ENCODE measurements at regions not wholly inside any gene's neighbourhood (a gene's known extent, or its start where the extent isn't known, plus 50 kb on each side); places are given as distances from the start of the nearest gene placed in this dataset.

DNA sequence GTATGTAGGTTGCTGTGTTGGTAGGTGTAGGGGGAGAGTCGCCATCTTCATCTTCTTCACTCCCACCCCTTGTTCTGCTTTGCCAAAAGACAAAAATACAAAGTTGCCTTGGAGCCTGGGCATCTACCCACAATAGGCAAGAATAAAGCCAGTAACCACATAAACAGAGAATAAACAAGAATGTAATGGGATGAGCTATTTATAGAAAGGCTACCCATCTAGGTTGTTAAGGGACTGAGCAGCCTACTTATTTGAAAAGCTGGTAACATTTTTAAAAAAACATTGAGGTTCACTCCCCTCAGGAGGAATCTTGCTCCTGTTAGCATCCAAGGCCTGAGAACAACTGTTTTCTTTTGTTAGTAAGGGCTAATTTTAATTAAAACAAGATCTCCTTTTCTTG is 301.4 kb upstream of the STXBP5 start:
- TF ChIP-seq, protein P1, sequence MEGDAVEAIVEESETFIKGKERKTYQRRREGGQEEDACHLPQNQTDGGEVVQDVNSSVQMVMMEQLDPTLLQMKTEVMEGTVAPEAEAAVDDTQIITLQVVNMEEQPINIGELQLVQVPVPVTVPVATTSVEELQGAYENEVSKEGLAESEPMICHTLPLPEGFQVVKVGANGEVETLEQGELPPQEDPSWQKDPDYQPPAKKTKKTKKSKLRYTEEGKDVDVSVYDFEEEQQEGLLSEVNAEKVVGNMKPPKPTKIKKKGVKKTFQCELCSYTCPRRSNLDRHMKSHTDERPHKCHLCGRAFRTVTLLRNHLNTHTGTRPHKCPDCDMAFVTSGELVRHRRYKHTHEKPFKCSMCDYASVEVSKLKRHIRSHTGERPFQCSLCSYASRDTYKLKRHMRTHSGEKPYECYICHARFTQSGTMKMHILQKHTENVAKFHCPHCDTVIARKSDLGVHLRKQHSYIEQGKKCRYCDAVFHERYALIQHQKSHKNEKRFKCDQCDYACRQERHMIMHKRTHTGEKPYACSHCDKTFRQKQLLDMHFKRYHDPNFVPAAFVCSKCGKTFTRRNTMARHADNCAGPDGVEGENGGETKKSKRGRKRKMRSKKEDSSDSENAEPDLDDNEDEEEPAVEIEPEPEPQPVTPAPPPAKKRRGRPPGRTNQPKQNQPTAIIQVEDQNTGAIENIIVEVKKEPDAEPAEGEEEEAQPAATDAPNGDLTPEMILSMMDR (IDR thresholded peaks at IDR 0.05; ENCODE audit: low read depth, low read length, missing input control): no peak
- TF ChIP-seq, protein P2, sequence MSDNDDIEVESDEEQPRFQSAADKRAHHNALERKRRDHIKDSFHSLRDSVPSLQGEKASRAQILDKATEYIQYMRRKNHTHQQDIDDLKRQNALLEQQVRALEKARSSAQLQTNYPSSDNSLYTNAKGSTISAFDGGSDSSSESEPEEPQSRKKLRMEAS (IDR thresholded peaks at IDR 0.05): no peak
- TF ChIP-seq, protein P3, sequence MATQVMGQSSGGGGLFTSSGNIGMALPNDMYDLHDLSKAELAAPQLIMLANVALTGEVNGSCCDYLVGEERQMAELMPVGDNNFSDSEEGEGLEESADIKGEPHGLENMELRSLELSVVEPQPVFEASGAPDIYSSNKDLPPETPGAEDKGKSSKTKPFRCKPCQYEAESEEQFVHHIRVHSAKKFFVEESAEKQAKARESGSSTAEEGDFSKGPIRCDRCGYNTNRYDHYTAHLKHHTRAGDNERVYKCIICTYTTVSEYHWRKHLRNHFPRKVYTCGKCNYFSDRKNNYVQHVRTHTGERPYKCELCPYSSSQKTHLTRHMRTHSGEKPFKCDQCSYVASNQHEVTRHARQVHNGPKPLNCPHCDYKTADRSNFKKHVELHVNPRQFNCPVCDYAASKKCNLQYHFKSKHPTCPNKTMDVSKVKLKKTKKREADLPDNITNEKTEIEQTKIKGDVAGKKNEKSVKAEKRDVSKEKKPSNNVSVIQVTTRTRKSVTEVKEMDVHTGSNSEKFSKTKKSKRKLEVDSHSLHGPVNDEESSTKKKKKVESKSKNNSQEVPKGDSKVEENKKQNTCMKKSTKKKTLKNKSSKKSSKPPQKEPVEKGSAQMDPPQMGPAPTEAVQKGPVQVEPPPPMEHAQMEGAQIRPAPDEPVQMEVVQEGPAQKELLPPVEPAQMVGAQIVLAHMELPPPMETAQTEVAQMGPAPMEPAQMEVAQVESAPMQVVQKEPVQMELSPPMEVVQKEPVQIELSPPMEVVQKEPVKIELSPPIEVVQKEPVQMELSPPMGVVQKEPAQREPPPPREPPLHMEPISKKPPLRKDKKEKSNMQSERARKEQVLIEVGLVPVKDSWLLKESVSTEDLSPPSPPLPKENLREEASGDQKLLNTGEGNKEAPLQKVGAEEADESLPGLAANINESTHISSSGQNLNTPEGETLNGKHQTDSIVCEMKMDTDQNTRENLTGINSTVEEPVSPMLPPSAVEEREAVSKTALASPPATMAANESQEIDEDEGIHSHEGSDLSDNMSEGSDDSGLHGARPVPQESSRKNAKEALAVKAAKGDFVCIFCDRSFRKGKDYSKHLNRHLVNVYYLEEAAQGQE (IDR thresholded peaks at IDR 0.05): no peak
